Uterus (tissue), 3 donors: ENCODE measurements at regions not wholly inside any gene's neighbourhood (a gene's known extent, or its start where the extent isn't known, plus 50 kb on each side); places are given as distances from the start of the nearest gene placed in this dataset.

ENCODE experiments used
- DNase-seq, 2 donors: peaks; one replicate each; pipeline ENCODE4 v3.0.0-alpha.2; 2019 to 2020
- H3K27ac ChIP-seq, 2 donors: fragments of 200-600 bp; sonication (generic); 1 replicate in 1 of 2; 2 replicates in 1 of 2; pipeline ENCODE4 v1.5.1; 2016 to 2018
- H3K27me3 ChIP-seq, 2 donors: fragments of 200-600 bp; sonication (generic); one replicate each; pipeline ENCODE4 v1.5.1; 2018 to 2019; ENCODE audit warnings: control low read depth in 1 of 2
- H3K36me3 ChIP-seq, 2 donors: fragments of 200-600 bp; sonication (generic); one replicate each; pipeline ENCODE4 v1.5.1; 2019; ENCODE audit warnings: control low read depth in 1 of 2
- H3K4me1 ChIP-seq, 2 donors: fragments of 200-600 bp; sonication (generic); one replicate each; pipeline ENCODE4 v1.5.1; 2018 to 2019; ENCODE audit warnings: control low read depth in 1 of 2
- H3K4me3 ChIP-seq, 2 donors: fragments of 200-600 bp; sonication (generic); 1 replicate in 1 of 2; 2 replicates in 1 of 2; pipeline ENCODE4 v1.5.1; 2018 to 2019; ENCODE audit warnings: mild to moderate bottlenecking in 1 of 2
- H3K9me3 ChIP-seq, 2 donors: fragments of 200-600 bp; sonication (generic); one replicate each; pipeline ENCODE4 v1.5.1; 2019; ENCODE audit warnings: control low read depth in 1 of 2
- CTCF ChIP-seq, 4 experiments: fragments of 200-600 bp in 2 of 4; fragments of 450-650 bp in 2 of 4; sonication (generic) in 2 of 4; IDR thresholded peaks; one replicate each; pipeline ENCODE4 v1.5.1; 2016 to 2019; ENCODE audit warnings: antibody characterized with exemption in 4 of 4, mild to moderate bottlenecking in 2 of 4, moderate library complexity in 1 of 4
- POLR2A ChIP-seq, 2 donors: fragments of 450-650 bp; IDR thresholded peaks; one replicate each; pipeline ENCODE4 v1.6.1; 2016; ENCODE audit warnings: antibody characterized with exemption in 2 of 2, mild to moderate bottlenecking in 1 of 2, moderate library complexity in 1 of 2
- intact Hi-C: fragments of 100-400 bp; cut with DNase I; formaldehyde crosslinking; loops from one replicate; pipeline ENCODE4 v1.15.1; 2023; ENCODE audit warnings: low total_unique reads
- donor health status: DM: yes; HTN: yes; CAD: no.

GRCh38 chr9:7341571-7341970, 458.0 kb downstream of the DMAC1 start:
- no peaks in the 10 kb centered on the region for H3K27me3 ChIP-seq
- no peak overlapping the region for H3K27ac ChIP-seq
- TF ChIP-seq POLR2A (IDR thresholded peaks at IDR 0.05) (no peak), CTCF (IDR thresholded peaks at IDR 0.05) (no peak)
- DNase-seq, result no peak
- no peak overlapping the region for H3K4me3 ChIP-seq
- no peaks in the 10 kb centered on the region for H3K9me3 ChIP-seq
- no peaks in the 10 kb centered on the region for H3K36me3 ChIP-seq
- intact Hi-C loops, result no loop called here
- no peaks in the 10 kb centered on the region for H3K4me1 ChIP-seq

GRCh38 chr9:7340451-7340850, 459.1 kb downstream of the DMAC1 start:
- TF ChIP-seq POLR2A (IDR thresholded peaks at IDR 0.05) (no peak), CTCF (IDR thresholded peaks at IDR 0.05) (no peak)
- Histone ChIP-seq H3K27me3 (no peaks in the 10 kb centered on the region), H3K4me1 (no peaks in the 10 kb centered on the region), H3K9me3 (no peaks in the 10 kb centered on the region), H3K36me3 (no peaks in the 10 kb centered on the region), H3K4me3 (no peak overlapping the region), H3K27ac (no peak overlapping the region)
- intact Hi-C loops, result no loop called here
- no peak for DNase-seq

- Histone ChIP-seq H3K27me3 (no peaks in the 10 kb centered on the region), H3K27ac (no peak overlapping the region), H3K36me3 (no peaks in the 10 kb centered on the region), H3K4me1 (no peaks in the 10 kb centered on the region), H3K9me3 (no peaks in the 10 kb centered on the region), H3K4me3 (no peak overlapping the region)
- TF ChIP-seq POLR2A (IDR thresholded peaks at IDR 0.05), result no peak
- DNase-seq, result no peak
- intact Hi-C loops, result no loop called here
Measured at GRCh38 chr9:7338586-7339281, 460.8 kb downstream of the DMAC1 start.

- no peaks in the 10 kb centered on the region for H3K27me3 ChIP-seq
- DNase-seq, result no peak
- no peak overlapping the region for H3K4me3 ChIP-seq
- H3K4me1 ChIP-seq, result no peaks in the 10 kb centered on the region
- intact Hi-C loops, result no loop called here
- no peaks in the 10 kb centered on the region for H3K36me3 ChIP-seq
- TF ChIP-seq CTCF (IDR thresholded peaks at IDR 0.05) (no peak), POLR2A (IDR thresholded peaks at IDR 0.05) (no peak)
- H3K27ac ChIP-seq, result no peak overlapping the region
- no peaks in the 10 kb centered on the region for H3K9me3 ChIP-seq
Measured at GRCh38 chr9:7336356-7337065, 463.1 kb downstream of the DMAC1 start.

GRCh38 chr9:7333719-7334118, 465.9 kb downstream of the DMAC1 start:
- Histone ChIP-seq H3K4me1 (no peaks in the 10 kb centered on the region), H3K4me3 (no peak overlapping the region), H3K36me3 (no peaks in the 10 kb centered on the region), H3K27me3 (no peaks in the 10 kb centered on the region), H3K9me3 (no peaks in the 10 kb centered on the region), H3K27ac (no peak overlapping the region)
- intact Hi-C loops, result no loop called here
- DNase-seq, result no peak
- TF ChIP-seq POLR2A (IDR thresholded peaks at IDR 0.05) (no peak), CTCF (IDR thresholded peaks at IDR 0.05) (no peak)
